Retinal pigment epithelial cell (primary cell): ENCODE measurements at regions not wholly inside any gene's neighbourhood (a gene's known extent, or its start where the extent isn't known, plus 50 kb on each side); places are given as distances from the start of the nearest gene placed in this dataset.

ENCODE experiments used
- DNase-seq: peaks from one replicate; pipeline ENCODE4 v3.0.0-alpha.2; 2010; ENCODE audit warnings: low read depth
- H3K4me3 ChIP-seq: 2 replicates; pipeline ENCODE4 v1.5.1; 2011; ENCODE audit warnings: mild to moderate bottlenecking, low read length, control low read depth, moderate library complexity
- CTCF ChIP-seq: conservative IDR thresholded peaks from 2 replicates; pipeline ENCODE4 v1.5.1; 2011; ENCODE audit warnings: low read depth, low read length, control low read depth, inconsistent platforms

- TF ChIP-seq CTCF, result no peak
- no peak for DNase-seq
- no peak overlapping the region for H3K4me3 ChIP-seq
Observed at GRCh38 chrX:138034136-138034535, 468.2 kb downstream of the ZIC3 start.

GRCh38 chrX:138037548-138037947, 471.6 kb downstream of the ZIC3 start:
- no peak overlapping the region for H3K4me3 ChIP-seq
- TF ChIP-seq CTCF, result no peak
- DNase-seq, result no peak

- TF ChIP-seq CTCF, result no peak
Observed at GRCh38 chrX:138057883-138058282, 492.0 kb downstream of the ZIC3 start.

GRCh38 chrX:138058931-138059330, 493.0 kb downstream of the ZIC3 start:
- TF ChIP-seq CTCF, result no peak
- DNase-seq, result no peak
- no peak overlapping the region for H3K4me3 ChIP-seq

More at GRCh38 chrX:138057883-138058282, 492.0 kb downstream of the ZIC3 start:
- no peak overlapping the region for H3K4me3 ChIP-seq
- DNase-seq, result no peak

- H3K4me3 ChIP-seq, result no peak overlapping the region
- TF ChIP-seq CTCF, result no peak
- DNase-seq, result no peak
Observed at GRCh38 chrX:138067415-138067814, 501.5 kb downstream of the ZIC3 start.

GRCh38 chrX:138073626-138074025, 507.7 kb downstream of the ZIC3 start:
- H3K4me3 ChIP-seq, result no peak overlapping the region
- no peak for DNase-seq
- no peak for TF ChIP-seq CTCF

- TF ChIP-seq CTCF, result no peak
- no peak for DNase-seq
- H3K4me3 ChIP-seq, result no peak overlapping the region
Observed at GRCh38 chrX:138082251-138082650, 516.3 kb downstream of the ZIC3 start.
